ENCODE measurements at regions not wholly inside any gene's neighbourhood (a gene's known extent, or its start where the extent isn't known, plus 50 kb on each side); places are given as distances from the start of the nearest gene placed in this dataset.
A peak's percentile ranks its signal among the peaks of the same experiment; 100 is the strongest.

GRCh38 chr6:3939964-3940363 is 90.8 kb downstream of the FAM50B start (continued):
- peak in 1 of 2 experiments; percentile 77; a peak in 1 of 4 replicates for TF ChIP-seq RCOR1 (IDR thresholded peaks at IDR 0.05; ENCODE audit: borderline replicate concordance in 1 of 2, low read depth in 2 of 2, low read length in 2 of 2)
- no peak for TF ChIP-seq NBN (IDR thresholded peaks at IDR 0.05; ENCODE audit: low read depth)
- no peak for TF ChIP-seq DLX4 (CRISPR knock-in tag; IDR thresholded peaks at IDR 0.05)
- no peak for TF ChIP-seq ZNF282 (CRISPR knock-in tag; IDR thresholded peaks at IDR 0.05)
- TF ChIP-seq ZBTB40 (IDR thresholded peaks at IDR 0.05), result no peak
- TF ChIP-seq ZBTB40 (CRISPR knock-in tag; IDR thresholded peaks at IDR 0.05), result no peak
- TF ChIP-seq SRSF1 (IDR thresholded peaks at IDR 0.05; ENCODE audit: low read depth, low read length), result no peak
- TF ChIP-seq CGGBP1 (CRISPR knock-in tag; IDR thresholded peaks at IDR 0.05), result no peak
- TF ChIP-seq RBM39 (optimal IDR thresholded peaks at IDR 0.05; ENCODE audit: low read depth, low read length), result no peak
- TF ChIP-seq CXXC5 (CRISPR knock-in tag; IDR thresholded peaks at IDR 0.05), result peak; percentile 13; the same call in 1 of the 2 replicates
- 0 out of 2 replicates have a peak, but pooled peaks have one; percentile 25 for TF ChIP-seq NCOA1 (IDR thresholded peaks at IDR 0.05; ENCODE audit: low read depth)
- no peak for TF ChIP-seq MCM2 (IDR thresholded peaks at IDR 0.05; ENCODE audit: low read depth)
- TF ChIP-seq ZNF175 (CRISPR knock-in tag; IDR thresholded peaks at IDR 0.05; ENCODE audit: low read depth), result no peak
- no peak for TF ChIP-seq POLR2B (IDR thresholded peaks at IDR 0.05; ENCODE audit: low read depth, partially characterized antibody)
- no peak for TF ChIP-seq ZFP36 (IDR thresholded peaks at IDR 0.05; ENCODE audit: low read depth, low read length, partially characterized antibody)
- TF ChIP-seq FOXP1 (CRISPR knock-in tag; IDR thresholded peaks at IDR 0.05), result no peak
- TF ChIP-seq CBX3 (IDR thresholded peaks at IDR 0.05; ENCODE audit: borderline replicate concordance in 1 of 2, low read length in 2 of 2), result no peak
- TF ChIP-seq ZNF140 (CRISPR knock-in tag; IDR thresholded peaks at IDR 0.05), result no peak
- no peak for TF ChIP-seq ZNF239 (CRISPR knock-in tag; IDR thresholded peaks at IDR 0.05)
- no peak for TF ChIP-seq HDAC2 (IDR thresholded peaks at IDR 0.05)
- no peak for TF ChIP-seq BACH1 (tag; IDR thresholded peaks at IDR 0.05)
- no peak for TF ChIP-seq NFRKB (IDR thresholded peaks at IDR 0.05; ENCODE audit: low read depth)
- TF ChIP-seq FOXA3 (CRISPR knock-in tag; conservative IDR thresholded peaks at IDR 0.05 in 1 of 2, IDR thresholded peaks at IDR 0.05 in 1 of 2), result no peak
